ENCODE measurements at regions not wholly inside any gene's neighbourhood (a gene's known extent, or its start where the extent isn't known, plus 50 kb on each side); places are given as distances from the start of the nearest gene placed in this dataset.

- TF ChIP-seq, protein P1, sequence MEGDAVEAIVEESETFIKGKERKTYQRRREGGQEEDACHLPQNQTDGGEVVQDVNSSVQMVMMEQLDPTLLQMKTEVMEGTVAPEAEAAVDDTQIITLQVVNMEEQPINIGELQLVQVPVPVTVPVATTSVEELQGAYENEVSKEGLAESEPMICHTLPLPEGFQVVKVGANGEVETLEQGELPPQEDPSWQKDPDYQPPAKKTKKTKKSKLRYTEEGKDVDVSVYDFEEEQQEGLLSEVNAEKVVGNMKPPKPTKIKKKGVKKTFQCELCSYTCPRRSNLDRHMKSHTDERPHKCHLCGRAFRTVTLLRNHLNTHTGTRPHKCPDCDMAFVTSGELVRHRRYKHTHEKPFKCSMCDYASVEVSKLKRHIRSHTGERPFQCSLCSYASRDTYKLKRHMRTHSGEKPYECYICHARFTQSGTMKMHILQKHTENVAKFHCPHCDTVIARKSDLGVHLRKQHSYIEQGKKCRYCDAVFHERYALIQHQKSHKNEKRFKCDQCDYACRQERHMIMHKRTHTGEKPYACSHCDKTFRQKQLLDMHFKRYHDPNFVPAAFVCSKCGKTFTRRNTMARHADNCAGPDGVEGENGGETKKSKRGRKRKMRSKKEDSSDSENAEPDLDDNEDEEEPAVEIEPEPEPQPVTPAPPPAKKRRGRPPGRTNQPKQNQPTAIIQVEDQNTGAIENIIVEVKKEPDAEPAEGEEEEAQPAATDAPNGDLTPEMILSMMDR (conservative IDR thresholded peaks at IDR 0.05 in 1 of 2, IDR thresholded peaks at IDR 0.05 in 1 of 2; ENCODE audit: extremely low read depth in 1 of 2, insufficient read depth in 1 of 2, low read depth in 1 of 2, low read length in 2 of 2), result no peak
- TF ChIP-seq EZH2 (IDR thresholded peaks at IDR 0.05; ENCODE audit: borderline replicate concordance, low read length), result no peak
Observed at GRCh38 chr13:97588993-97589392, 155.0 kb downstream of the RAP2A start.
